ENCODE measurements at regions not wholly inside any gene's neighbourhood (a gene's known extent, or its start where the extent isn't known, plus 50 kb on each side); places are given as distances from the start of the nearest gene placed in this dataset.

DNA sequence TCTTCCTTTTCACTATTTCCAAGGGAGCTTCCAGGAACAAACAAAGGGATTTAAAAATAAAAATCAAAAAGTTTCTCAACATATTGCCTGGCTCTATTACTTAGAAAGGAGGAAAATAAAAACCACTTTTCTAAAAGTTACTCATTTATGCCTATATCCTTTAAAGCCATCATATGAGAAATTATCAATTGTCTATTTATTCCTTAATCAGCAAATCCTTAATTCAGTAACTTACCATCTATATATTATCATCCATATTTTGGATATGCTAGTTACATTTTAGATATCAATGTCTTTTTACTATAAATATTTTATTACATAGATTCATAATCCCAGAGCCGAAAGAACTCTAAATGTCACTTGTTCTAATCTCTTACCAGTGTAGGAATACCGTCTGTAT, 481.5 kb upstream of the ANO5 start:
- TF ChIP-seq, protein P1, sequence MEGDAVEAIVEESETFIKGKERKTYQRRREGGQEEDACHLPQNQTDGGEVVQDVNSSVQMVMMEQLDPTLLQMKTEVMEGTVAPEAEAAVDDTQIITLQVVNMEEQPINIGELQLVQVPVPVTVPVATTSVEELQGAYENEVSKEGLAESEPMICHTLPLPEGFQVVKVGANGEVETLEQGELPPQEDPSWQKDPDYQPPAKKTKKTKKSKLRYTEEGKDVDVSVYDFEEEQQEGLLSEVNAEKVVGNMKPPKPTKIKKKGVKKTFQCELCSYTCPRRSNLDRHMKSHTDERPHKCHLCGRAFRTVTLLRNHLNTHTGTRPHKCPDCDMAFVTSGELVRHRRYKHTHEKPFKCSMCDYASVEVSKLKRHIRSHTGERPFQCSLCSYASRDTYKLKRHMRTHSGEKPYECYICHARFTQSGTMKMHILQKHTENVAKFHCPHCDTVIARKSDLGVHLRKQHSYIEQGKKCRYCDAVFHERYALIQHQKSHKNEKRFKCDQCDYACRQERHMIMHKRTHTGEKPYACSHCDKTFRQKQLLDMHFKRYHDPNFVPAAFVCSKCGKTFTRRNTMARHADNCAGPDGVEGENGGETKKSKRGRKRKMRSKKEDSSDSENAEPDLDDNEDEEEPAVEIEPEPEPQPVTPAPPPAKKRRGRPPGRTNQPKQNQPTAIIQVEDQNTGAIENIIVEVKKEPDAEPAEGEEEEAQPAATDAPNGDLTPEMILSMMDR (IDR thresholded peaks at IDR 0.05; ENCODE audit: extremely low read depth in 1 of 2, insufficient read depth in 1 of 2, low read depth in 1 of 2, low read length in 2 of 2), result no peak
- TF ChIP-seq GATA2 (IDR thresholded peaks at IDR 0.05; ENCODE audit: insufficient read depth, insufficient read length, low read depth, low read length) (no peak), POLR2AphosphoS5 (IDR thresholded peaks at IDR 0.05; ENCODE audit: insufficient read depth, low read depth, low read length) (no peak), JUN (IDR thresholded peaks at IDR 0.05; ENCODE audit: borderline replicate concordance, insufficient read depth, insufficient read length, low read depth) (no peak), POLR2A (IDR thresholded peaks at IDR 0.05; ENCODE audit: low read depth, low read length) (no peak), EZH2 (IDR thresholded peaks at IDR 0.05; ENCODE audit: borderline replicate concordance, low read depth, low read length, severe bottlenecking) (no peak)

Data from endothelial cell of umbilical vein (primary cell).